Body of pancreas (tissue), 4 donors: ENCODE measurements at regions not wholly inside any gene's neighbourhood (a gene's known extent, or its start where the extent isn't known, plus 50 kb on each side); places are given as distances from the start of the nearest gene placed in this dataset.

Experiments used
- ATAC-seq: fragments of 150-250 bp; one replicate; pipeline ENCODE4 v1.9.1; 2016
- DNase-seq, 4 donors: peaks; one replicate each; pipeline ENCODE4 v3.0.0-alpha.2; 2019
- H3K27ac ChIP-seq, 4 donors: fragments of 200-600 bp; sonication (generic); 1 replicate in 3 of 4; 2 replicates in 1 of 4; pipeline versions ENCODE4 v1.5.1 to v1.6.1; 2016 to 2019; ENCODE audit warnings: mild to moderate bottlenecking in 1 of 4, mixed read lengths in 1 of 4, moderate library complexity in 1 of 4
- H3K27me3 ChIP-seq, 2 donors: fragments of 200-600 bp; sonication (generic); one replicate each; pipeline ENCODE4 v1.6.0; 2016; ENCODE audit warnings: mild to moderate bottlenecking in 1 of 2
- H3K36me3 ChIP-seq, 2 donors: fragments of 200-600 bp; sonication (generic); replicated peaks in 1 of 2; 2 replicates each; pipeline ENCODE4 v1.5.1; 2016; ENCODE audit warnings: low read depth in 2 of 2; ENCODE audit not compliant: insufficient read depth in 1 of 2
- H3K4me1 ChIP-seq: fragments of 200-600 bp; sonication (generic); one replicate; pipeline ENCODE4 v1.6.0; 2016
- H3K4me3 ChIP-seq, 2 donors: fragments of 200-600 bp; sonication (generic); 1 replicate in 1 of 2; 2 replicates in 1 of 2; pipeline ENCODE4 v1.5.1; 2016 to 2019
- H3K9me3 ChIP-seq, 3 donors: fragments of 200-600 bp; sonication (generic); 1 replicate in 2 of 3; 2 replicates in 1 of 3; pipeline ENCODE4 v1.5.1; 2016
- CTCF ChIP-seq, 7 experiments: fragments of 450-650 bp in 4 of 7; fragments of 200-600 bp in 3 of 7; sonication (generic) in 3 of 7; IDR thresholded peaks; one replicate each; pipeline ENCODE4 v1.5.1; 2016 to 2019; ENCODE audit warnings: antibody characterized with exemption in 7 of 7
- POLR2A ChIP-seq, 3 donors: fragments of 450-650 bp; IDR thresholded peaks; one replicate each; pipeline ENCODE4 v1.6.1; 2016; ENCODE audit warnings: antibody characterized with exemption in 3 of 3, mild to moderate bottlenecking in 2 of 3
- WGBS, 2 donors: methylation state at CpG; one replicate each; pipeline ENCODE4 v1.1.5; 2017; 5-methylcytosine and 5-hydroxymethylcytosine counted together
- intact Hi-C: fragments of 100-400 bp; cut with DNase I; formaldehyde crosslinking; loops from one replicate; pipeline ENCODE4 v1.15.1; 2023

GRCh38 chr15:38945551-38946298 is 381.1 kb upstream of the RASGRP1 start:
- TF ChIP-seq POLR2A (IDR thresholded peaks at IDR 0.05) (no peak), CTCF (IDR thresholded peaks at IDR 0.05) (no peak)
- Histone ChIP-seq H3K4me1 (peaks cover 9% of the 10 kb centered on the region), H3K27ac (peak overlapping the region; percentile 15 to 67 (median 42)), H3K27me3 (no peaks in the 10 kb centered on the region), H3K36me3 (no peaks in the 10 kb centered on the region), H3K9me3 (no peaks in the 10 kb centered on the region), H3K4me3 (no peak overlapping the region)
- intact Hi-C loops, result no loop called here
- ATAC-seq (no peak), DNase-seq (peak in 1 of 4 donors; percentile 12)
- WGBS, 2 donors, result 37 to 54% methylated on average over 5 of the region's 5 CpGs

GRCh38 chr15:38954090-38954489 is 389.5 kb upstream of the RASGRP1 start:
- Histone ChIP-seq H3K4me1 (no peaks in the 10 kb centered on the region), H3K4me3 (no peak overlapping the region), H3K27me3 (no peaks in the 10 kb centered on the region), H3K9me3 (no peaks in the 10 kb centered on the region), H3K27ac (no peak overlapping the region), H3K36me3 (no peaks in the 10 kb centered on the region)
- no peak for ATAC-seq
- WGBS, 2 donors, result 82 to 89% methylated on average over 3 of the region's 3 CpGs
- TF ChIP-seq CTCF (IDR thresholded peaks at IDR 0.05) (no peak), POLR2A (IDR thresholded peaks at IDR 0.05) (no peak)
- DNase-seq, result no peak
- intact Hi-C loops, result no loop called here

- H3K36me3 ChIP-seq, result no peaks in the 10 kb centered on the region
- no peak overlapping the region for H3K27ac ChIP-seq
- H3K27me3 ChIP-seq, result no peaks in the 10 kb centered on the region
- 65 to 70% methylated on average over 2 of the region's 2 CpGs for WGBS, 2 donors
- intact Hi-C loops, result no loop called here
- no peak for TF ChIP-seq POLR2A (IDR thresholded peaks at IDR 0.05)
- TF ChIP-seq CTCF (IDR thresholded peaks at IDR 0.05), result no peak
- no peaks in the 10 kb centered on the region for H3K4me1 ChIP-seq
- ATAC-seq (no peak), DNase-seq (no peak)
- H3K9me3 ChIP-seq, result no peaks in the 10 kb centered on the region
- no peak overlapping the region for H3K4me3 ChIP-seq
Measured at GRCh38 chr15:38961456-38961855, 396.8 kb upstream of the RASGRP1 start.

- TF ChIP-seq POLR2A (IDR thresholded peaks at IDR 0.05) (no peak), CTCF (IDR thresholded peaks at IDR 0.05) (no peak)
- no peak for DNase-seq
- H3K9me3 ChIP-seq, result no peaks in the 10 kb centered on the region
- H3K27ac ChIP-seq, result no peak overlapping the region
- H3K4me3 ChIP-seq, result no peak overlapping the region
- intact Hi-C loops, result no loop called here
- H3K36me3 ChIP-seq, result no peaks in the 10 kb centered on the region
- no peak for ATAC-seq
- no peaks in the 10 kb centered on the region for H3K27me3 ChIP-seq
- WGBS, 2 donors, result 75 to 84% methylated on average over 2 of the region's 2 CpGs
- H3K4me1 ChIP-seq, result no peaks in the 10 kb centered on the region
Measured at GRCh38 chr15:38961931-38962330, 397.3 kb upstream of the RASGRP1 start.

- Histone ChIP-seq H3K9me3 (peaks cover 0 to 10% (median 0%) of the 10 kb centered on the region in 3 donors), H3K27ac (no peak overlapping the region), H3K4me1 (no peaks in the 10 kb centered on the region), H3K4me3 (no peak overlapping the region), H3K27me3 (no peaks in the 10 kb centered on the region), H3K36me3 (no peaks in the 10 kb centered on the region)
- intact Hi-C loops, result no loop called here
- ATAC-seq (no peak), DNase-seq (no peak)
- TF ChIP-seq POLR2A (IDR thresholded peaks at IDR 0.05) (no peak), CTCF (IDR thresholded peaks at IDR 0.05) (no peak)
- WGBS, 2 donors, result 87 to 93% methylated on average over 4 of the region's 4 CpGs
Measured at GRCh38 chr15:38972831-38973230, 408.2 kb upstream of the RASGRP1 start.
